Breast epithelium (tissue), 3 donors: ENCODE measurements at regions not wholly inside any gene's neighbourhood (a gene's known extent, or its start where the extent isn't known, plus 50 kb on each side); places are given as distances from the start of the nearest gene placed in this dataset.

Experiments
- POLR2A ChIP-seq: fragments of 450-650 bp; IDR thresholded peaks from one replicate; pipeline ENCODE4 v1.6.1; 2016; ENCODE audit warnings: antibody characterized with exemption, mild to moderate bottlenecking, moderate library complexity
- TF ChIP-seq, protein P1 (sequence below), 3 donors: fragments of 450-650 bp; IDR thresholded peaks; one replicate each; pipeline ENCODE4 v1.5.1; 2016 to 2017; ENCODE audit warnings: antibody characterized with exemption in 3 of 3, mild to moderate bottlenecking in 3 of 3, moderate library complexity in 3 of 3

DNA sequence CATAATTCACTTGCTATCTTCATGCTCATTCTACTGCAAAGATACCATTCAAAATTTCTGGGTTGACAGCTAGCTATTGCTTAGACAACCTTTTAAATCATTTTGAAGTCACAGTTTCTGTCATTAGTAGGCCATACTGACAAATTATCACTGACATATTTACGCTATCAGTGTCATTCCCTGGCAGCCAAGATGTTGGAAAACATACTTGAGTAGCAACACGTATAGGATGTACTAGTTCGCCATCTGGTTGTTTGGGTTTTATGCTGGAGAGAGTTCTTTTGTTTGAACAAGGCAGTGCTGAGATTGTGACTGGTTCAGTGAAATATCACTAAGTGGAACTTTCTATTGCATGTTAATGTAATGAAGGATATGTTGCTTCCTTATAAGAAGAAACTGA, 621.9 kb downstream of the DTWD2 start:
- TF ChIP-seq, protein P1, sequence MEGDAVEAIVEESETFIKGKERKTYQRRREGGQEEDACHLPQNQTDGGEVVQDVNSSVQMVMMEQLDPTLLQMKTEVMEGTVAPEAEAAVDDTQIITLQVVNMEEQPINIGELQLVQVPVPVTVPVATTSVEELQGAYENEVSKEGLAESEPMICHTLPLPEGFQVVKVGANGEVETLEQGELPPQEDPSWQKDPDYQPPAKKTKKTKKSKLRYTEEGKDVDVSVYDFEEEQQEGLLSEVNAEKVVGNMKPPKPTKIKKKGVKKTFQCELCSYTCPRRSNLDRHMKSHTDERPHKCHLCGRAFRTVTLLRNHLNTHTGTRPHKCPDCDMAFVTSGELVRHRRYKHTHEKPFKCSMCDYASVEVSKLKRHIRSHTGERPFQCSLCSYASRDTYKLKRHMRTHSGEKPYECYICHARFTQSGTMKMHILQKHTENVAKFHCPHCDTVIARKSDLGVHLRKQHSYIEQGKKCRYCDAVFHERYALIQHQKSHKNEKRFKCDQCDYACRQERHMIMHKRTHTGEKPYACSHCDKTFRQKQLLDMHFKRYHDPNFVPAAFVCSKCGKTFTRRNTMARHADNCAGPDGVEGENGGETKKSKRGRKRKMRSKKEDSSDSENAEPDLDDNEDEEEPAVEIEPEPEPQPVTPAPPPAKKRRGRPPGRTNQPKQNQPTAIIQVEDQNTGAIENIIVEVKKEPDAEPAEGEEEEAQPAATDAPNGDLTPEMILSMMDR (IDR thresholded peaks at IDR 0.05): no peak
- TF ChIP-seq POLR2A: no peak
